PC-9 (cell line): ENCODE measurements at regions not wholly inside any gene's neighbourhood (a gene's known extent, or its start where the extent isn't known, plus 50 kb on each side); places are given as distances from the start of the nearest gene placed in this dataset.

Experiments
- BruUV-seq: library from RNA; stranded (reverse); fragments of 400-500 nt; replicated peaks from 2 replicates; lab custom pipeline; 2021; lab: Mats Ljungman, UMichigan
- CTCF ChIA-PET: fragments of 300-600 bp; sonication (Branson Sonifier 250); formaldehyde crosslinking; loops from one replicate; lab custom pipeline; 2022; ENCODE audit warnings: antibody characterized with exemption; lab: Charles Lee
- POLR2A ChIA-PET: fragments of 300-600 bp; sonication (Branson Sonifier 250); formaldehyde crosslinking; loops from one replicate; lab custom pipeline; 2022; ENCODE audit warnings: antibody characterized with exemption; ENCODE audit not compliant: unreplicated experiment; lab: Charles Lee
- DNase-seq, 2 experiments: peaks; one replicate each; pipeline versions ENCODE4 v3.0.0 to v3.0.0-alpha.2; 2015 to 2022; ENCODE audit warnings: mixed read lengths in 1 of 2
- H2AFZ ChIP-seq: fragments of 200-600 bp; sonication (generic); 2 replicates; pipeline ENCODE4 v1.8.1; 2017; ENCODE audit warnings: antibody characterized with exemption
- H3F3A ChIP-seq: fragments of 200-600 bp; sonication (generic); 2 replicates; pipeline ENCODE4 v1.8.1; 2017; ENCODE audit warnings: antibody characterized with exemption, mild to moderate bottlenecking, low read depth; ENCODE audit not compliant: insufficient read depth
- H3K27ac ChIP-seq: fragments of 200-600 bp; sonication (generic); 2 replicates; pipeline ENCODE4 v1.6.1; 2016; ENCODE audit warnings: mixed run types
- H3K27me3 ChIP-seq: fragments of 200-600 bp; sonication (generic); 2 replicates; pipeline ENCODE4 v1.6.1; 2016; ENCODE audit warnings: low read depth, mixed run types; ENCODE audit not compliant: insufficient read depth
- H3K36me3 ChIP-seq: fragments of 200-600 bp; sonication (generic); 2 replicates; pipeline ENCODE4 v1.6.1; 2016; ENCODE audit warnings: low read depth, mixed run types
- H3K4me1 ChIP-seq: fragments of 200-600 bp; sonication (generic); replicated peaks from 2 replicates; pipeline ENCODE4 v1.6.1; 2016; ENCODE audit warnings: mixed run types; ENCODE audit not compliant: insufficient read depth
- H3K4me2 ChIP-seq: fragments of 200-600 bp; sonication (generic); 2 replicates; pipeline ENCODE4 v1.6.1; 2017; ENCODE audit warnings: mixed run types
- H3K4me3 ChIP-seq: fragments of 200-600 bp; sonication (generic); 2 replicates; pipeline ENCODE4 v1.6.1; 2016; ENCODE audit warnings: mixed run types
- H3K79me2 ChIP-seq: fragments of 200-600 bp; sonication (generic); 2 replicates; pipeline ENCODE4 v1.6.1; 2017; ENCODE audit warnings: low read depth, mixed run types
- H3K9me2 ChIP-seq: fragments of 200-600 bp; sonication (generic); 2 replicates; pipeline ENCODE4 v1.8.1; 2017; ENCODE audit warnings: mild to moderate bottlenecking; ENCODE audit not compliant: insufficient read depth
- H3K9me3 ChIP-seq: fragments of 200-600 bp; sonication (generic); 2 replicates; pipeline ENCODE4 v1.8.1; 2016; ENCODE audit warnings: low read depth; ENCODE audit not compliant: insufficient read depth
- H4K20me1 ChIP-seq: fragments of 200-600 bp; sonication (generic); 2 replicates; pipeline ENCODE4 v1.8.1; 2017; ENCODE audit not compliant: insufficient read depth
- EZH2 ChIP-seq: fragments of 200-600 bp; sonication (generic); IDR thresholded peaks from 2 replicates; pipeline ENCODE4 v1.8.0; 2017; ENCODE audit warnings: antibody characterized with exemption, low read depth
- intact Hi-C: fragments of 100-400 bp; cut with micrococcal nuclease; formaldehyde crosslinking; loops from one replicate; pipeline ENCODE4 v1.10.0; 2022; ENCODE audit not compliant: unreplicated experiment
- TF ChIP-seq, protein P1 (sequence below): fragments of 200-600 bp; sonication (generic); conservative IDR thresholded peaks from 2 replicates; pipeline ENCODE4 v1.6.1; 2017; ENCODE audit warnings: mixed run types, antibody characterized with exemption, mild to moderate bottlenecking, moderate library complexity

DNA sequence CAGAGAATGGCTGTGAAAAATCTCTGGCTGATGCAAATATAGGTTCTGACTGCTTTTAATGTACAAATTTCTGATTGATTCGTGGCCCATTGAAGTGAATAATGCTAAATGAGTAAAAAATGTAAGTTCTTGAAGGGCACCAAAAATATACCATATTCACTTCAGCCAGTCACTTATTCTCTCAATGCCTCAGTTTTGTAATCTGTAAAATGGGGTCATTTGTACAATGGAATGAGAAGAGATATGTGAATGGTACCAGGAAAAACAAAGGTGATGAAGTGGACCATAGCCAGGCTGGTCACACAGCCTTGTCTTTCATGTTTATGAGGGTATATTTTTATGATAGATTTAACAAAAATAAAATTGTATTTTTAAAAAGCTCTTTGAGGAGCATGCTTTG lies 441.2 kb upstream of the NR3C2 start:
- Histone ChIP-seq H3K36me3 (no peaks in the 10 kb centered on the region), H3F3A (no peaks in the 10 kb centered on the region), H3K27ac (no peak overlapping the region), H3K79me2 (no peaks in the 10 kb centered on the region), H4K20me1 (no peaks in the 10 kb centered on the region), H3K4me1 (no peaks in the 10 kb centered on the region), H3K4me2 (no peak overlapping the region), H3K9me3 (no peaks in the 10 kb centered on the region), H3K27me3 (no peaks in the 10 kb centered on the region), H3K9me2 (no peaks in the 10 kb centered on the region), H2AFZ (no peak overlapping the region), H3K4me3 (no peak overlapping the region)
- intact Hi-C loops, result no loop called here
- BruUV-seq, result no TSS peak
- ChIA-PET POLR2A (no interaction called here), CTCF (no interaction called here)
- no peak for TF ChIP-seq EZH2
- DNase-seq, result no peak

DNA sequence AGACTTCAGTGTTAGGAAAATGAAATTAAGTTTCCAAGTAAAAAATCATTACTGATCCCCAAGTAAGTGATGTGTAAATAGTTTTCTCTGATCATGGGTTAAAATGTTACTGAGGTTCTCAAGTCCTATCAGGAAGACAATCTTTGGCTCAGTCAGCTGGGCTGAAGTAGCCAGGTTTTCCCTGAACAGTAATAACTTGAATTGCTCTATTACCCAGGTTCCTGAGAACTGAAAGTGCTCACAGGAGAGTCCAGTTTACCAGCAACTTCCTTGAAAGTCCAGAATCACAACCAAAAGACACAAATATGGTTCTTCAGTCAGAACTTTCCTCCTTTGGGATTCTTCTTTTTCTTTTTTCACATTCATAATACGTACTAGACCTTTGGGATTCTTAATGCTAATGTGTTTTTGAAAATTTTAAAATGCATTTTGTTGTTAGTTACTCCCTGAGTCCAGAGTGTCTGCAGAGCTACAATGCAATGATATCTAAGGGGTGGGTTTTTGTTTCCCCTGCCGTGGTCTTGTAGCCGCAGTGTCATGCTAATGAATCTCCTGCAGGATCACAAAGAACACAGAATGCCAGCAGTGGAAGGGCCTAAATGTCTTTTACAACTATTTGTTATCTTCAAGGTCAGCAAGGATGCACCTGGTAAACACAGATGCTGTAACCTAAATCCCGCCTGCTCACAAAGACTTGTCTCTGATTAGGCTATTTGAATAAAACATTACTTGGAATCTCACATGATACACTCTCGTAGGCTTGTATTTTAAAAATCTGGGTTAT lies 439.8 kb upstream of the NR3C2 start:
- H3F3A ChIP-seq, result no peaks in the 10 kb centered on the region
- H2AFZ ChIP-seq, result no peak overlapping the region
- ChIA-PET POLR2A (no interaction called here), CTCF (no interaction called here)
- no peaks in the 10 kb centered on the region for H3K36me3 ChIP-seq
- no peak overlapping the region for H3K27ac ChIP-seq
- H3K4me2 ChIP-seq, result no peak overlapping the region
- H3K4me1 ChIP-seq, result no peaks in the 10 kb centered on the region
- intact Hi-C loops, result no loop called here
- no peaks in the 10 kb centered on the region for H3K9me2 ChIP-seq
- no peaks in the 10 kb centered on the region for H3K27me3 ChIP-seq
- BruUV-seq, result no TSS peak
- H3K9me3 ChIP-seq, result no peaks in the 10 kb centered on the region
- no peak for TF ChIP-seq EZH2
- TF ChIP-seq, protein P1, sequence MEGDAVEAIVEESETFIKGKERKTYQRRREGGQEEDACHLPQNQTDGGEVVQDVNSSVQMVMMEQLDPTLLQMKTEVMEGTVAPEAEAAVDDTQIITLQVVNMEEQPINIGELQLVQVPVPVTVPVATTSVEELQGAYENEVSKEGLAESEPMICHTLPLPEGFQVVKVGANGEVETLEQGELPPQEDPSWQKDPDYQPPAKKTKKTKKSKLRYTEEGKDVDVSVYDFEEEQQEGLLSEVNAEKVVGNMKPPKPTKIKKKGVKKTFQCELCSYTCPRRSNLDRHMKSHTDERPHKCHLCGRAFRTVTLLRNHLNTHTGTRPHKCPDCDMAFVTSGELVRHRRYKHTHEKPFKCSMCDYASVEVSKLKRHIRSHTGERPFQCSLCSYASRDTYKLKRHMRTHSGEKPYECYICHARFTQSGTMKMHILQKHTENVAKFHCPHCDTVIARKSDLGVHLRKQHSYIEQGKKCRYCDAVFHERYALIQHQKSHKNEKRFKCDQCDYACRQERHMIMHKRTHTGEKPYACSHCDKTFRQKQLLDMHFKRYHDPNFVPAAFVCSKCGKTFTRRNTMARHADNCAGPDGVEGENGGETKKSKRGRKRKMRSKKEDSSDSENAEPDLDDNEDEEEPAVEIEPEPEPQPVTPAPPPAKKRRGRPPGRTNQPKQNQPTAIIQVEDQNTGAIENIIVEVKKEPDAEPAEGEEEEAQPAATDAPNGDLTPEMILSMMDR, result no peak
- DNase-seq, result no peak
- no peaks in the 10 kb centered on the region for H3K79me2 ChIP-seq
- no peaks in the 10 kb centered on the region for H4K20me1 ChIP-seq
- H3K4me3 ChIP-seq, result no peak overlapping the region

DNA sequence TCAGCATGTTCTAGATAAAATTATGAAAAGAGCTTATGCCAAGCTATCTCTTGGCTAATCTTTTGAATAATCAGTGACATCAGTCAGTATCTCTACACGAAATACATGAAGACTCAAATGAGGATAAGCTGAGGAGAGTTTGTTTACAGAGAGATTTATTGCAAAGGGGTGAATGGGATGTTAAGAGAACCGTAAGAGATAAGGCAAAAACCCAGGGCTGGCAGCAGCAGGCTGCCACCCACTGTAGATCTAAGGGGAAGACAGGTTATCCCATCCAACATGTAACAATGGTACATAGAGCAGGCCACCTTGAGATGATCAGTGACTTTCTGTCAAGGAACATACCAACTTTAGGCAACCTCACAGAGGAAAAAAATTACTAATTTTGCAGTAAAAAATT lies 432.1 kb upstream of the NR3C2 start:
- Histone ChIP-seq H3K27ac (no peak overlapping the region), H3F3A (no peaks in the 10 kb centered on the region), H3K4me2 (no peak overlapping the region), H3K9me2 (no peaks in the 10 kb centered on the region), H3K4me3 (no peak overlapping the region), H2AFZ (no peak overlapping the region), H4K20me1 (no peaks in the 10 kb centered on the region), H3K27me3 (no peaks in the 10 kb centered on the region), H3K36me3 (no peaks in the 10 kb centered on the region), H3K4me1 (no peaks in the 10 kb centered on the region), H3K79me2 (no peaks in the 10 kb centered on the region), H3K9me3 (no peaks in the 10 kb centered on the region)
- TF ChIP-seq, protein P1, result no peak
- no peak for TF ChIP-seq EZH2
- CTCF ChIA-PET, result no interaction called here
- POLR2A ChIA-PET, result no interaction called here
- no peak for DNase-seq
- no TSS peak for BruUV-seq
- intact Hi-C loops, result no loop called here
